ENCODE measurements at regions not wholly inside any gene's neighbourhood (a gene's known extent, or its start where the extent isn't known, plus 50 kb on each side); places are given as distances from the start of the nearest gene placed in this dataset.
"Not testable (repeated sequence)": the region's sequence is repeated elsewhere in the genome, so short reads cannot be mapped to it uniquely, and the experiment has no call there.

DNA sequence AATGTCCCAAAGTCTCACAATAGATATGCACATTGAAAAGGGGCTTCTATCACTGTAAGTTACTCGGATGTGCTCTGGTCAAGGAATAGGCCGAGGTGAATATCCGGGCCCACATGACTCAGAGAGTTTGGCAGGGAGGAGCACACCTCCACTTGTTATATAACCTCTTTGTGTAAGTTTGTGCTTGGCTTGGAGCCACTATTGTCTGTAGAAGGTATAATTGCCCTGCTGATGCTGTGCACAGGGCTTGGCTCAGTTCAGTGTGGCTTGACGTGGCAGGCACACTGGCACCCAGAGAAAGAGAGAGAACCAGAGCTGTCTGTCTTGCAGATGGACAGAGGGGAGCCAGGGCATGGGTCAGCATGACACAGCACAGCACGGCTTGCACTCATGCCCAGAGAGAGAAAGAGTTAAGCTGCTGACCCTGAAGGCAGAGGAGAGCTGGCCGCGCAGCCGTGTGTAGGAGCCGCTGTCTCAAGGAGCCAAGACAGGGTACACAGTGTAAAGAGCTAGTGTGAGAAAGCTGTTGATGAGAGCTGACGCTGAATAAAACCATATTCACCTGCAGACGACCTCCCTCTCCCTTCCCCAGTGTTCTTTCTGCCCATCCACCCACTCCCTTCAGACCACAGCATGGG is 482.5 kb downstream of the C6orf118 start:
- peak; percentile 6 for DNase-seq (ENCODE audit: low read depth)

DNA sequence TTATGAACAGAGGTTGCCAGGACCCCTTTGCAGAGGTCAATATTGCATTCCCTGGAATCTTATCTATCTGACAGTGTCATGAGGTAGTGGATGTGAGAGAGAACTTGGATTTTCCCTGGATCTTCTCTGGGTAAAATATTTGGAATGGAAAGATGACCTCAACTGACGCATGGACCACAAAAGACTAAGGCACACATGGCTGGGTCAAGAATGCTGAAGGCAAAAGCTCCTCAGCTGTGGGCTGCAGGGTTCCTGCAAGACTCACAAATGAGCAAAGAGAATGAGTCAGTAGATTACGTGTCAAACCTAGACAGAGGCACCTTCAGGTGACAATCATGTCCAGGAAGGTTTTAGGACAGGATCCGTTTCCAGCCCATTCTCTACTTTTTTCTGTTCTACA is 484.0 kb downstream of the C6orf118 start:
- DNase-seq (ENCODE audit: low read depth): peak; percentile 2

DNA sequence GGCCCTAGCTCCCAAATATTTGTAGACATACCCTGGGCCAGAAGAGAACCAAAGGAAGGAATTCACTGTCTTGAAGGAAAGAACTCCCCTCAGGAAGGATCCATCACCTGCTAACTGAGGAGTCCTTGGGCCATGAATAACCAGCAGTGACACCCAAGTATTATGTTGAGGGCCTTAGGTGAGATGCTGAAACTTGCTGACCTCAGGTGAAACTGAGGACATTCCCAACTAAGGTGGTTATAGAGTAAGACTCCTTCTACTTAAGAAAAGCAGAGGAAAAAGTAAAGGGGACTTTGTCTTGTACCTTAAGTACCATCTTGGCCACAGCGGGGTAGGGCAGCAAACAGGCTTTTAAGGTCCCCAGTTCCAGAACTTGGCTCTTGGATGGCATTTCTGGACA is 491.7 kb downstream of the C6orf118 start:
- no peak for DNase-seq (ENCODE audit: low read depth)

DNA sequence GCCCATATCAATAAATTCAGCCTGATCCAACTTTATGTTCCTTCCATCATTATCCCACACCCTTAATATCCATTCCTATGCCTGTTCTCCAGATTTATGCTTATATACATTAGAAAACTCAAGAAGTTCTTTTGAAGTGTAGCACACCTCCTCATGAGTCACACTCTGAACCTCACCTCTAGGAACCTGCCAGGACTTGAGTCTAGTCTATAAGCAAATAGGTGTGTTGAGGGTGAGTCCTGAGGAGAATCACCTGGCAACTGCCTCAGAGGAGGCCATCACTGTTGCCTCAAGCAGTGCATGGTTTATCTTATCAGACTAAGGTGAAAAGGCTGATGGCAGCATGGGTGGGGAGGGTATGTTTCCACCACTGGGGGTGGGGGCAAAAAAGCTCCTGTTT is 496.7 kb downstream of the C6orf118 start:
- DNase-seq (ENCODE audit: low read depth): no peak

- DNase-seq (ENCODE audit: low read depth): no peak
These were observed 502.3 kb downstream of the C6orf118 start for GRCh38 chr6:164807125-164807524.

GRCh38 chr6:164795056-164795815 is 514.2 kb downstream of the C6orf118 start:
- DNase-seq (ENCODE audit: low read depth): no peak

DNA sequence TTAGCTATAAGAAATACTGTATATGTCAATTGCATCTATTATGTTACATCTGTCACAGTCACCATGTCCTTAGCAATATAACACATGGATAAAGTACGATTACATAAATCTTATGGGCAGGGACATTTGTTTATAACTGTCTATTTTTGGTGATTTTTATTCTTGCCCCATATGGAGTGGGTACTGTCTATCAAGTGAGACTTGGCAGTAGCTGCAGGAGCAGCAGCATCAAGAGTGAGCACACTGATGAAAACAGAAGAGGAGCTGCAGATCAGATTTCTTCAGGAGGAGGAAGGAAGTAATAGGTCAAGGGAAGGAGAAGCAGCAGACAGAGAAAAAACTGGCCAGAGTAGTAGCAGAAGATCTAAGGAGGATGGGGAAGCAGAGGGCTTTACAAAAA is 516.7 kb downstream of the C6orf118 start:
- DNase-seq (ENCODE audit: low read depth): no peak

DNA sequence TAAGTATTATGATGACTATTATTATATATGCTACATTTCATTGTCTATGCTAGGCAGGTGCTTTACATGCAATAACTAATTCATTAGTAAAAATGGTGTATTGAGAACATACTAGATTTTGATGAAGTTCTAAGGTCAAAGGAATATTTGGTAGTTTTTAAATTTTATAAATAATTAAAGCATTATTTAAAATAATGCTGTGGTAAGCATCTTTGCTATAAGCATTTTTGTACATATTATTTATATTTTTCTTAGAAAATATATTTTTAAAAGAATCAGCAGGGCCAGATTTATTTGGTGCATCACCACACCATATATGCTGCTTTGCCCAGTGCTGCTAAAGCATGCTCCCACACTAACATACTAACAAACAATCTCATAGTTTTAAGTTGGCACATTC is 517.9 kb downstream of the C6orf118 start:
- no peak for DNase-seq (ENCODE audit: low read depth)

DNA sequence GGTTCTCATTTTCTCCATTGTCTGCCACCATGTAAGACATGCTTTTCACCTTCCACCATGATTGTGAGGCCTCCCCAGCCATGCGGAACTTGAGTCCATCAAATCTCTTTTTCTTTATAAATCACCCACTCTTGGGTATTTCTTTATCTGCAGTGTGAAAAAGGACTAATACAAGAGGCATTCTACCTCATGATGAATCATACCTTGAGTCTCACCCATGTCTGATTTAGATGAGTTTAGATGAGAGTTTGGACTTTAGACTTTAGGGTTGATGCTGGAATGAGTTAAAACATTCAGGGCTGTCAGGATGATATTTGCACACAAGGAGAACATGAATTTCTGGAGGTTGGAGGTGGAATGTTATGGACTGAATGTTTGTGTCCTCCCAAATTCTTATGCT is 545.6 kb downstream of the C6orf118 start:
- no peak for DNase-seq (ENCODE audit: low read depth)

DNA sequence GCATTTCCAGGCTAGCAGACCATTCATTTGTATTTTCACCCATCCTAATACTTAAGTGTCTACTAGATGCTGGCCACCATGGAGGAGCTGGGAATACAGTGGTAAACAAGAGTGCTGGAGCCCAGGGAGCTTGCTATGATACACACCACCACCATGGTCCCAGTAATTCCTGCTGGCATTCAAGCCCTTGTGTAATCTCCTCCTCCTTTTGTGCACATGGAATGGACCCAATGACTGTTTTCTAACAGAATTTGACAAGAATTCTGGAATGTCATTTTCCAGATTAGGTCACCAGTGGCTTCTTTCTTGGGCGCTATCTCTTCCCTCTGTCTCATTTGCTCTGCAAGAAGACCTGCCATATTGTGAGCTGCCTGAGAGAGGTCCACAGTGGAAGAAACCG is 552.0 kb downstream of the C6orf118 start:
- DNase-seq (ENCODE audit: low read depth): no peak

- no peak for DNase-seq (ENCODE audit: low read depth)
These were observed 552.7 kb downstream of the C6orf118 start for GRCh38 chr6:164756723-164757122.

- no peak for DNase-seq (ENCODE audit: low read depth)
These were observed 553.3 kb downstream of the C6orf118 start for GRCh38 chr6:164756142-164756541.

DNA sequence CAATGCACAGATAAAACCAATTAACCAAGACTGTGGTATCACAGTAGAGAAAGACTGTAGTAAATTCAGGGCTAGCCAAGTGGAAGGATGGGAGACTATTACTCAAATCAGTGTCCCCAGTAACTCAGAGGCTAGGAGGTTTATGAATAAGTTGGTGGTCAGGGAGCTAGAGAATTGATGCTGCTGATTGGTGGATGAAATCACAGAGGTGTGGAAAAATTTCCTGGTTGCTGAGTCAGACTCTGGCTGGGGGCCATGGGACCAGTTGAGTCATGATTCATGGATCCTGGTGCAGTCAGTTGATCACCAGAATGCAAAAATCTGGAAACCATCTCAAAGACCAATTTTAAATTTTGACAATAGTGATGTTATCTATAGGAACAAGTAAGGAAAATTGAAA is 555.9 kb downstream of the C6orf118 start:
- peak; percentile 67 for DNase-seq (ENCODE audit: low read depth)

DNA sequence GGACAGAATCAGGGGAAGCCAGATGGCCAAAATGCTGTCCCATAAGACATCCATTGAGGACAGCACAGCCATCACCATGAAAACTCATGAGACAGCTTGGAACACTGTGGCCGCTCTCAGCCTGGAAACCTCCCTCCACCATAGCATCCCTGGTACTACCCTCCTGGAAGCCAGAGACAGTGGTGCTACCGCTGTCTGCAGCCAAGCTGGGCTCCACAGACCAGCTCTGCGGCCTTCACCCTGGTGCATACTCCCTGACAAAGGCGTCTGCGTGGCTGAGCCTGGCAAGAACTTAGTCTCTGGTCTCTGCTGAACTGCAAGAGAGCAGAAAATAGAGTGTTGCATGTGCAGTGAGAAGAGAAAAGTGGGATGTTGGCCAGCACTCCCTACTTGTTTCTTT is 558.0 kb downstream of the C6orf118 start:
- DNase-seq (ENCODE audit: low read depth): no peak

- no peak for DNase-seq (ENCODE audit: low read depth)
These were observed 559.3 kb downstream of the C6orf118 start for GRCh38 chr6:164750128-164750527.

DNA sequence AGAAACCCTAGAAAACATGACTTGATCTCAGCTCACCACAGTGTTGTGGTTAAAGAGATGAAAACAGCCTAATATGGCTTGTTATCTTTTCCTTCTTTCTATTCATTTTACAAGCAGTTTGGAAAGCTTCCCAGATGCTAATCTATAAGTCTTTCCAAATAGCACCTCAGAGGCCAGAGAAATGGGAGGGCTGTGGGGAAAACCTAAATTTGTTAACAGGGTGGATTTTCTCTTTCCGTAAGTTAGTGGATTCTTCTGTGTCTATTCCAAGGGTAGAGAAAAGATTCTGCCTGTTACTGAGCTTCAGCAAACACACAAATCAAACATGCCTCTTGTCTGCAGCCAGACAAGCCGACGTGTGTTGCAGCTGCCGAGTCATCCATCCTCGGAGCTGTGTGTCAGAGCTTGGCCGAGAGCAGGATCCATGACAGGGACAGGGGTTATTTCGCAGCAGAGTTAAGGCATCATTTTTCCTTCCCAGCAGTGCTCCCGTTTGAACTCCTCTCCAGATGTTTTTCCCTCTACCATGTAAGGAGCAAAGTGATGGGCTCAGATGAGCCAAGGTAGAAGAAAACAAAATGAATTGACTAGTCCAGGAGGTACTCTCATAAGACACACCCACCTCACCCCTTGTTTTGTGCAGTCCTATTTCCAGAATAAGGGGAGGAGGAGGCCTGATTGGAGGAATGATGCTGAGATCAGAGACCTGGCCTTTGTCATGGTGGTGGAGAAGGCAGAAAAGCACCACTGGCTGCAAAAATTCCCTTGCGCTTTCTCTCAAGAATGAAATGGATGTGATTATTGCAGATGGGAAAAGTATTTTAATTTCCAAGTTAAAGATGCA is 560.0 kb downstream of the C6orf118 start:
- peak; percentile 12 for DNase-seq (ENCODE audit: low read depth)

GRCh38 chr6:164744301-164744700 is 565.1 kb downstream of the C6orf118 start:
- no peak for DNase-seq (ENCODE audit: low read depth)

GRCh38 chr6:164741938-164742451 is 567.4 kb downstream of the C6orf118 start:
- no peak for DNase-seq (ENCODE audit: low read depth)

- DNase-seq (ENCODE audit: low read depth): not testable (repeated sequence)
These were observed 573.3 kb downstream of the C6orf118 start for GRCh38 chr6:164736090-164736489.

GRCh38 chr6:164731539-164731938 is 577.9 kb downstream of the C6orf118 start:
- no peak for DNase-seq (ENCODE audit: low read depth)

GRCh38 chr6:164721460-164721859 is 587.9 kb downstream of the C6orf118 start:
- no peak for DNase-seq (ENCODE audit: low read depth)

DNA sequence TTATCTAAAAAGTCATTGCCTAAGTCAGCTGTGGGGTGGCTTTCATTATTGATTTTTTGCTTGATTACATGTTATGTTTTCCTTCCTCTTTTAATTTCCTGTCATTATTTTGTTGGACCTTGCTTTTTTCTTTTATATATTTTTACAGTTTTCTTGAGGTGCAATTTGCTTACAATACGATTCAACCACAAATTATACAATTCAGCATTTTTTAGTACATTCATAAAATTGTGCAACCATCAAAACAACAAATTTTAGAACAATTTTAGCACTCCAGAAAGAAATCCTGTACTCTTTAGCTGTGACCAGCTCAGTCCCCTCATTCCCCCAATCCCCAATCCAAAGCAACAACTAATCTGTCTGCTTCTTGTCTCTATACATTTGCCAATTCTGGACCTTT is 608.9 kb downstream of the C6orf118 start:
- DNase-seq (ENCODE audit: low read depth): no peak
